ENCODE measurements at regions not wholly inside any gene's neighbourhood (a gene's known extent, or its start where the extent isn't known, plus 50 kb on each side); places are given as distances from the start of the nearest gene placed in this dataset.

GRCh38 chr9:126556560-126557250 lies 57.0 kb upstream of the LMX1B start:
- TF ChIP-seq CTCF (IDR thresholded peaks at IDR 0.05; ENCODE audit: borderline replicate concordance, extremely low read depth, low read length, poor library complexity, severe bottlenecking) = no peak
- no peak for TF ChIP-seq EZH2 (IDR thresholded peaks at IDR 0.05; ENCODE audit: borderline replicate concordance, low read depth, low read length, severe bottlenecking)

All from DND-41 (cell line).